OCI-LY7 (cell line): ENCODE measurements at regions not wholly inside any gene's neighbourhood (a gene's known extent, or its start where the extent isn't known, plus 50 kb on each side); places are given as distances from the start of the nearest gene placed in this dataset.

Experiments used
- CTCF ChIP-seq: fragments of 200-600 bp; sonication (generic); conservative IDR thresholded peaks from 2 replicates; pipeline ENCODE4 v1.5.1; 2014; ENCODE audit warnings: mild to moderate bottlenecking, antibody characterized with exemption, low read length, moderate library complexity, mixed read lengths
- EZH2phosphoT487 ChIP-seq: fragments of 200-600 bp; sonication (generic); IDR thresholded peaks from 2 replicates; pipeline ENCODE4 v1.6.1; 2018; ENCODE audit warnings: low read depth, borderline replicate concordance, mild to moderate bottlenecking, mixed run types, antibody characterized with exemption, low read length, moderate library complexity, mixed read lengths

GRCh38 chr3:106936337-106936736, 440.9 kb upstream of the CCDC54 start:
- no peak for TF ChIP-seq CTCF
- no peak for TF ChIP-seq EZH2phosphoT487
